ENCODE measurements at regions not wholly inside any gene's neighbourhood (a gene's known extent, or its start where the extent isn't known, plus 50 kb on each side); places are given as distances from the start of the nearest gene placed in this dataset.

DNA sequence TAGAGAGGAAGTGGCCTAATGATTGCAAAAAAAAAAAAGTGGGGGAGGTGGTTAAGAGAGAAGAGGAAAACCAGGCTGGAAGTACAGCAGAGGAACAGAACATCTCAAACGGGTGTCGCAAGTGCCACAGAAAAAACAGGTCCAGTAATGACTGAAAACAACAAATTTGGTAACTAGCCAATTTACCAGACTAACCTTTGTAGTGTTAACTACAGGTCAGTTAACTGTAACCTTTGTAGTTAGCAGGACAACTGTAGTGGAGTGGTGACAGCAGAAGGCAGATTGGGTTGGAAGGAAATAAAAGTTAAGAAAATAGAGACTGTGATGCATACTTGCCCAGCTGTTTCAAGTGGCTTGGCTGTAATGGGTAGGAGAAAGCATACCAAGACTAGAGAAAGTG is 91.4 kb upstream of the CHST9 start:
- H3K4me1 ChIP-seq (ENCODE audit: control insufficient read depth, extremely low read depth, insufficient read depth, low read length), result no peaks in the 10 kb centered on the region
- no peaks in the 10 kb centered on the region for H3K36me3 ChIP-seq (ENCODE audit: control insufficient read depth in 2 of 2, extremely low read depth in 1 of 2, insufficient read depth in 2 of 2, low read length in 2 of 2)
- H3K9ac ChIP-seq (replicated peaks; ENCODE audit: extremely low read depth, insufficient read depth, low read length), result no peak overlapping the region
- no peak for FAIRE-seq
- no peak overlapping the region for H3K4me3 ChIP-seq (replicated peaks in 1 of 3; ENCODE audit: insufficient read depth in 1 of 3, low read depth in 1 of 3, low read length in 3 of 3)
- no peaks in the 10 kb centered on the region for H4K20me1 ChIP-seq (replicated peaks; ENCODE audit: control insufficient read depth, extremely low read depth, insufficient read depth, low read length)
- dilution Hi-C loops (cut with MboI; ENCODE audit: extremely low pct_ligation_motif_present, low sequenced_read_pairs), result no loop called here
- no peak for DNase-seq (ENCODE audit: low read depth, low spot score)
- no peak overlapping the region for H2AFZ ChIP-seq (ENCODE audit: low read depth, low read length)
- H3K27me3 ChIP-seq (ENCODE audit: control insufficient read depth in 2 of 2, insufficient read depth in 2 of 2, low read length in 2 of 2), result no peaks in the 10 kb centered on the region
- no TSS peak for BruUV-seq (replicated peaks)
- intact Hi-C loops (cut with micrococcal nuclease), result no loop called here
- ChIA-PET POLR2A (no interaction called here), CTCF (no interaction called here)
- no peak overlapping the region for H3K4me2 ChIP-seq (ENCODE audit: insufficient read depth, low read length)
- H3K79me2 ChIP-seq (ENCODE audit: control insufficient read depth, insufficient read depth, low read length), result no peaks in the 10 kb centered on the region
- no peaks in the 10 kb centered on the region for H3K9me1 ChIP-seq (replicated peaks; ENCODE audit: control insufficient read depth, extremely low read depth, insufficient read depth, low read length)
- H3K9me3 ChIP-seq (replicated peaks; ENCODE audit: control insufficient read depth, insufficient read depth, low read length), result no peaks in the 10 kb centered on the region
- H3K27ac ChIP-seq (ENCODE audit: insufficient read depth, low read depth, low read length), result no peak overlapping the region
- TF ChIP-seq GATA2 (IDR thresholded peaks at IDR 0.05; ENCODE audit: insufficient read depth, insufficient read length, low read depth, low read length), result no peak
- TF ChIP-seq POLR2A (IDR thresholded peaks at IDR 0.05; ENCODE audit: low read depth, low read length), result no peak
- TF ChIP-seq, protein P1, sequence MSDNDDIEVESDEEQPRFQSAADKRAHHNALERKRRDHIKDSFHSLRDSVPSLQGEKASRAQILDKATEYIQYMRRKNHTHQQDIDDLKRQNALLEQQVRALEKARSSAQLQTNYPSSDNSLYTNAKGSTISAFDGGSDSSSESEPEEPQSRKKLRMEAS (IDR thresholded peaks at IDR 0.05; ENCODE audit: insufficient read depth, insufficient read length), result no peak

DNA sequence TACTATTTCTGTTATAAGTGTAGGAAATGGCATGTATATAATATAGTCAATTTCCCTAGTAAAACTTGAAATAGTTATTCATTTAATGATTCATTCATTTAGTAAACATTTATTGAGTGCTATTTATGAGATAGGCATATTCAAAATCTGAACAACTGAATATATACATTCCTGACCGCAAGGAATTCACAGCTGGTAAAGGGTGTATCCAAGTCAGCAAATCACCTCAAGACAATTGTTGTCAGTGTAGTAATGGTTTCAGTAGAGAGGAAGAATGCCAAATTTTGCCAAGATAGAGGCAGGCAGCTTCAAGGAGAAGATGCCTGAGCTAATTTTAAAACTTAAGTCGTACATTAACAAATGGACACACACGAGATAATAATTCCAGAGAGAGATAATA is 89.8 kb upstream of the CHST9 start:
- Histone ChIP-seq H3K79me2 (ENCODE audit: control insufficient read depth, insufficient read depth, low read length) (no peaks in the 10 kb centered on the region), H3K4me3 (replicated peaks in 1 of 3; ENCODE audit: insufficient read depth in 1 of 3, low read depth in 1 of 3, low read length in 3 of 3) (no peak overlapping the region), H3K27me3 (ENCODE audit: control insufficient read depth in 2 of 2, insufficient read depth in 2 of 2, low read length in 2 of 2) (no peaks in the 10 kb centered on the region), H2AFZ (ENCODE audit: low read depth, low read length) (no peak overlapping the region), H4K20me1 (replicated peaks; ENCODE audit: control insufficient read depth, extremely low read depth, insufficient read depth, low read length) (no peaks in the 10 kb centered on the region), H3K9me1 (replicated peaks; ENCODE audit: control insufficient read depth, extremely low read depth, insufficient read depth, low read length) (no peaks in the 10 kb centered on the region), H3K9ac (replicated peaks; ENCODE audit: extremely low read depth, insufficient read depth, low read length) (no peak overlapping the region), H3K36me3 (ENCODE audit: control insufficient read depth in 2 of 2, extremely low read depth in 1 of 2, insufficient read depth in 2 of 2, low read length in 2 of 2) (no peaks in the 10 kb centered on the region), H3K4me2 (ENCODE audit: insufficient read depth, low read length) (no peak overlapping the region), H3K9me3 (replicated peaks; ENCODE audit: control insufficient read depth, insufficient read depth, low read length) (no peaks in the 10 kb centered on the region), H3K27ac (ENCODE audit: insufficient read depth, low read depth, low read length) (no peak overlapping the region), H3K4me1 (ENCODE audit: control insufficient read depth, extremely low read depth, insufficient read depth, low read length) (no peaks in the 10 kb centered on the region)
- CTCF ChIA-PET, result no interaction called here
- POLR2A ChIA-PET, result no interaction called here
- FAIRE-seq (no peak), DNase-seq (ENCODE audit: low read depth, low spot score) (no peak)
- no peak for TF ChIP-seq JUN (IDR thresholded peaks at IDR 0.05; ENCODE audit: borderline replicate concordance, insufficient read depth, insufficient read length, low read depth)
- no peak for TF ChIP-seq POLR2A (IDR thresholded peaks at IDR 0.05; ENCODE audit: low read depth, low read length)
- no peak for TF ChIP-seq GATA2 (IDR thresholded peaks at IDR 0.05; ENCODE audit: insufficient read depth, insufficient read length, low read depth, low read length)
- TF ChIP-seq, protein P1 (IDR thresholded peaks at IDR 0.05; ENCODE audit: insufficient read depth, insufficient read length), result no peak
- dilution Hi-C loops (cut with MboI; ENCODE audit: extremely low pct_ligation_motif_present, low sequenced_read_pairs) (no loop called here), intact Hi-C loops (cut with micrococcal nuclease) (no loop called here)
- BruUV-seq (replicated peaks), result no TSS peak
